GM21528 (cell line): ENCODE measurements at regions not wholly inside any gene's neighbourhood (a gene's known extent, or its start where the extent isn't known, plus 50 kb on each side); places are given as distances from the start of the nearest gene placed in this dataset.

Source experiments
- ATAC-seq: cut with Tn5 transposase; IDR thresholded peaks from one replicate; pipeline ENCODE4 v1.9.1; 2021; ENCODE audit warnings: mild to moderate bottlenecking, moderate library complexity; ENCODE audit not compliant: unreplicated experiment, low FRiP score

- ATAC-seq = no peak
Observed at GRCh38 chr7:68311958-68312357, 1286.3 kb upstream of the AUTS2 start.

- no peak for ATAC-seq
Observed at GRCh38 chr7:68313806-68314205, 1284.5 kb upstream of the AUTS2 start.

- no peak for ATAC-seq
Observed at GRCh38 chr7:68314208-68314607, 1284.1 kb upstream of the AUTS2 start.

GRCh38 chr7:68317476-68317875 is 1280.8 kb upstream of the AUTS2 start:
- no peak for ATAC-seq

GRCh38 chr7:68319061-68319460 is 1279.2 kb upstream of the AUTS2 start:
- no peak for ATAC-seq

- ATAC-seq = no peak
Observed at GRCh38 chr7:68321076-68321639, 1277.1 kb upstream of the AUTS2 start.

- ATAC-seq = no peak
Observed at GRCh38 chr7:68321776-68322496, 1276.3 kb upstream of the AUTS2 start.

GRCh38 chr7:68324621-68325020 is 1273.7 kb upstream of the AUTS2 start:
- no peak for ATAC-seq

- ATAC-seq = no peak
Observed at GRCh38 chr7:68334216-68334615, 1264.1 kb upstream of the AUTS2 start.

GRCh38 chr7:68334636-68335272 is 1263.5 kb upstream of the AUTS2 start:
- ATAC-seq = no peak

- no peak for ATAC-seq
Observed at GRCh38 chr7:68336594-68336993, 1261.7 kb upstream of the AUTS2 start.

- ATAC-seq = no peak
Observed at GRCh38 chr7:68348401-68348800, 1249.9 kb upstream of the AUTS2 start.

GRCh38 chr7:68362745-68363518 is 1235.3 kb upstream of the AUTS2 start:
- ATAC-seq = no peak

GRCh38 chr7:68364886-68365625 is 1233.2 kb upstream of the AUTS2 start:
- no peak for ATAC-seq

GRCh38 chr7:68371985-68372384 is 1226.3 kb upstream of the AUTS2 start:
- ATAC-seq = no peak

- no peak for ATAC-seq
Observed at GRCh38 chr7:68376131-68376661, 1222.1 kb upstream of the AUTS2 start.

GRCh38 chr7:68381731-68382130 is 1216.5 kb upstream of the AUTS2 start:
- ATAC-seq = no peak

GRCh38 chr7:68384581-68384980 is 1213.7 kb upstream of the AUTS2 start:
- ATAC-seq = no peak

- no peak for ATAC-seq
Observed at GRCh38 chr7:68393051-68393450, 1205.2 kb upstream of the AUTS2 start.

GRCh38 chr7:68394131-68394530 is 1204.1 kb upstream of the AUTS2 start:
- no peak for ATAC-seq
